Thyroid gland (tissue), 4 donors: ENCODE measurements at regions not wholly inside any gene's neighbourhood (a gene's known extent, or its start where the extent isn't known, plus 50 kb on each side); places are given as distances from the start of the nearest gene placed in this dataset.

ENCODE experiments used
- CTCF ChIP-seq, 6 experiments: fragments of 200-600 bp in 3 of 6; fragments of 450-650 bp in 3 of 6; sonication (generic) in 3 of 6; IDR thresholded peaks; one replicate each; pipeline ENCODE4 v1.5.1; 2016 to 2019; ENCODE audit warnings: antibody characterized with exemption in 6 of 6, mild to moderate bottlenecking in 2 of 6, inconsistent platforms in 1 of 6, moderate library complexity in 1 of 6
- POLR2A ChIP-seq, 2 donors: fragments of 450-650 bp; IDR thresholded peaks; one replicate each; pipeline ENCODE4 v1.6.1; 2017; ENCODE audit warnings: antibody characterized with exemption in 2 of 2, mild to moderate bottlenecking in 2 of 2, moderate library complexity in 1 of 2

GRCh38 chr2:45281311-45281710 lies 272.1 kb upstream of the SIX2 start:
- TF ChIP-seq CTCF (IDR thresholded peaks at IDR 0.05) (no peak), POLR2A (IDR thresholded peaks at IDR 0.05) (no peak)
